ENCODE measurements at regions not wholly inside any gene's neighbourhood (a gene's known extent, or its start where the extent isn't known, plus 50 kb on each side); places are given as distances from the start of the nearest gene placed in this dataset.

DNA sequence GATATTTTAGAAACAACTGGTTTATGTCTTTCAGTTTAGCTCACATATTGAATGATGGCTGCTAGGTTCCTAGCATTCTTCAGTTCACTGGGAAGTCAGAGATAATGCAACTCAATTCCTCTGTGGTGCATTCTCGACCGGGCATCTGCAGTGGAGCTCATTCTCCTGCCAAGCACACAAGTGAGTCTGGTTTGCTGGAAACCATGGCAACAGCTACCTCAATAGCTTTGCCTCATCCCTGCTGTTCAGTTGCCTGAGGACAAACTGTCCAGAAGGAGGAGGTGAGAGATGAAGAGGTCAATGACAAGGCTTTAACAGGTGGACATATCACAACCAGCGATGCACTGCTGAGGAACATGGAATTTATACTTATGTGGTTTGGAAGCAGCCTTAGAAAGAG, 816.9 kb downstream of the AACS start:
- ChIA-PET CTCF (no interaction called here), POLR2A (no interaction called here)
- TF ChIP-seq ZNF317 (CRISPR knock-in tag; IDR thresholded peaks at IDR 0.05; ENCODE audit: borderline replicate concordance, low read depth), result no peak
- TF ChIP-seq TEAD1 (CRISPR knock-in tag; IDR thresholded peaks at IDR 0.05), result no peak
- TF ChIP-seq KAT7 (CRISPR knock-in tag; IDR thresholded peaks at IDR 0.05; ENCODE audit: borderline replicate concordance), result no peak
- TF ChIP-seq ZNF232 (CRISPR knock-in tag; IDR thresholded peaks at IDR 0.05), result no peak
- no peak for TF ChIP-seq GABPB1 (CRISPR knock-in tag; IDR thresholded peaks at IDR 0.05)
- TF ChIP-seq, protein P1, sequence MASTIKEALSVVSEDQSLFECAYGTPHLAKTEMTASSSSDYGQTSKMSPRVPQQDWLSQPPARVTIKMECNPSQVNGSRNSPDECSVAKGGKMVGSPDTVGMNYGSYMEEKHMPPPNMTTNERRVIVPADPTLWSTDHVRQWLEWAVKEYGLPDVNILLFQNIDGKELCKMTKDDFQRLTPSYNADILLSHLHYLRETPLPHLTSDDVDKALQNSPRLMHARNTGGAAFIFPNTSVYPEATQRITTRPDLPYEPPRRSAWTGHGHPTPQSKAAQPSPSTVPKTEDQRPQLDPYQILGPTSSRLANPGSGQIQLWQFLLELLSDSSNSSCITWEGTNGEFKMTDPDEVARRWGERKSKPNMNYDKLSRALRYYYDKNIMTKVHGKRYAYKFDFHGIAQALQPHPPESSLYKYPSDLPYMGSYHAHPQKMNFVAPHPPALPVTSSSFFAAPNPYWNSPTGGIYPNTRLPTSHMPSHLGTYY (CRISPR knock-in tag; IDR thresholded peaks at IDR 0.05), result no peak
- TF ChIP-seq, protein P2, sequence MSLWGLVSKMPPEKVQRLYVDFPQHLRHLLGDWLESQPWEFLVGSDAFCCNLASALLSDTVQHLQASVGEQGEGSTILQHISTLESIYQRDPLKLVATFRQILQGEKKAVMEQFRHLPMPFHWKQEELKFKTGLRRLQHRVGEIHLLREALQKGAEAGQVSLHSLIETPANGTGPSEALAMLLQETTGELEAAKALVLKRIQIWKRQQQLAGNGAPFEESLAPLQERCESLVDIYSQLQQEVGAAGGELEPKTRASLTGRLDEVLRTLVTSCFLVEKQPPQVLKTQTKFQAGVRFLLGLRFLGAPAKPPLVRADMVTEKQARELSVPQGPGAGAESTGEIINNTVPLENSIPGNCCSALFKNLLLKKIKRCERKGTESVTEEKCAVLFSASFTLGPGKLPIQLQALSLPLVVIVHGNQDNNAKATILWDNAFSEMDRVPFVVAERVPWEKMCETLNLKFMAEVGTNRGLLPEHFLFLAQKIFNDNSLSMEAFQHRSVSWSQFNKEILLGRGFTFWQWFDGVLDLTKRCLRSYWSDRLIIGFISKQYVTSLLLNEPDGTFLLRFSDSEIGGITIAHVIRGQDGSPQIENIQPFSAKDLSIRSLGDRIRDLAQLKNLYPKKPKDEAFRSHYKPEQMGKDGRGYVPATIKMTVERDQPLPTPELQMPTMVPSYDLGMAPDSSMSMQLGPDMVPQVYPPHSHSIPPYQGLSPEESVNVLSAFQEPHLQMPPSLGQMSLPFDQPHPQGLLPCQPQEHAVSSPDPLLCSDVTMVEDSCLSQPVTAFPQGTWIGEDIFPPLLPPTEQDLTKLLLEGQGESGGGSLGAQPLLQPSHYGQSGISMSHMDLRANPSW (CRISPR knock-in tag; conservative IDR thresholded peaks at IDR 0.05; ENCODE audit: low read depth), result no peak
- TF ChIP-seq TP53 (CRISPR knock-in tag; IDR thresholded peaks at IDR 0.05), result no peak
- no peak for TF ChIP-seq NFE2L1 (CRISPR knock-in tag; IDR thresholded peaks at IDR 0.05)
- TF ChIP-seq ZNF671 (CRISPR knock-in tag; IDR thresholded peaks at IDR 0.05), result no peak
- TF ChIP-seq, protein P3, sequence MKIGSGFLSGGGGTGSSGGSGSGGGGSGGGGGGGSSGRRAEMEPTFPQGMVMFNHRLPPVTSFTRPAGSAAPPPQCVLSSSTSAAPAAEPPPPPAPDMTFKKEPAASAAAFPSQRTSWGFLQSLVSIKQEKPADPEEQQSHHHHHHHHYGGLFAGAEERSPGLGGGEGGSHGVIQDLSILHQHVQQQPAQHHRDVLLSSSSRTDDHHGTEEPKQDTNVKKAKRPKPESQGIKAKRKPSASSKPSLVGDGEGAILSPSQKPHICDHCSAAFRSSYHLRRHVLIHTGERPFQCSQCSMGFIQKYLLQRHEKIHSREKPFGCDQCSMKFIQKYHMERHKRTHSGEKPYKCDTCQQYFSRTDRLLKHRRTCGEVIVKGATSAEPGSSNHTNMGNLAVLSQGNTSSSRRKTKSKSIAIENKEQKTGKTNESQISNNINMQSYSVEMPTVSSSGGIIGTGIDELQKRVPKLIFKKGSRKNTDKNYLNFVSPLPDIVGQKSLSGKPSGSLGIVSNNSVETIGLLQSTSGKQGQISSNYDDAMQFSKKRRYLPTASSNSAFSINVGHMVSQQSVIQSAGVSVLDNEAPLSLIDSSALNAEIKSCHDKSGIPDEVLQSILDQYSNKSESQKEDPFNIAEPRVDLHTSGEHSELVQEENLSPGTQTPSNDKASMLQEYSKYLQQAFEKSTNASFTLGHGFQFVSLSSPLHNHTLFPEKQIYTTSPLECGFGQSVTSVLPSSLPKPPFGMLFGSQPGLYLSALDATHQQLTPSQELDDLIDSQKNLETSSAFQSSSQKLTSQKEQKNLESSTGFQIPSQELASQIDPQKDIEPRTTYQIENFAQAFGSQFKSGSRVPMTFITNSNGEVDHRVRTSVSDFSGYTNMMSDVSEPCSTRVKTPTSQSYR (CRISPR knock-in tag; IDR thresholded peaks at IDR 0.05), result no peak
- TF ChIP-seq, protein P4, sequence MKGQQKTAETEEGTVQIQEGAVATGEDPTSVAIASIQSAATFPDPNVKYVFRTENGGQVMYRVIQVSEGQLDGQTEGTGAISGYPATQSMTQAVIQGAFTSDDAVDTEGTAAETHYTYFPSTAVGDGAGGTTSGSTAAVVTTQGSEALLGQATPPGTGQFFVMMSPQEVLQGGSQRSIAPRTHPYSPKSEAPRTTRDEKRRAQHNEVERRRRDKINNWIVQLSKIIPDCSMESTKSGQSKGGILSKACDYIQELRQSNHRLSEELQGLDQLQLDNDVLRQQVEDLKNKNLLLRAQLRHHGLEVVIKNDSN (CRISPR knock-in tag; IDR thresholded peaks at IDR 0.05), result no peak
- TF ChIP-seq RORB (CRISPR knock-in tag; IDR thresholded peaks at IDR 0.05), result no peak
- no peak for TF ChIP-seq CBFB (CRISPR knock-in tag; IDR thresholded peaks at IDR 0.05; ENCODE audit: low read depth)
- TF ChIP-seq, protein P5, sequence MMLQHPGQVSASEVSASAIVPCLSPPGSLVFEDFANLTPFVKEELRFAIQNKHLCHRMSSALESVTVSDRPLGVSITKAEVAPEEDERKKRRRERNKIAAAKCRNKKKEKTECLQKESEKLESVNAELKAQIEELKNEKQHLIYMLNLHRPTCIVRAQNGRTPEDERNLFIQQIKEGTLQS (CRISPR knock-in tag; conservative IDR thresholded peaks at IDR 0.05), result no peak
- TF ChIP-seq SMAD3 (CRISPR knock-in tag; IDR thresholded peaks at IDR 0.05; ENCODE audit: borderline replicate concordance), result no peak
- TF ChIP-seq MYBL2 (CRISPR knock-in tag; IDR thresholded peaks at IDR 0.05), result no peak
- TF ChIP-seq FOXK1 (CRISPR knock-in tag; IDR thresholded peaks at IDR 0.05), result no peak
- TF ChIP-seq, protein P6, sequence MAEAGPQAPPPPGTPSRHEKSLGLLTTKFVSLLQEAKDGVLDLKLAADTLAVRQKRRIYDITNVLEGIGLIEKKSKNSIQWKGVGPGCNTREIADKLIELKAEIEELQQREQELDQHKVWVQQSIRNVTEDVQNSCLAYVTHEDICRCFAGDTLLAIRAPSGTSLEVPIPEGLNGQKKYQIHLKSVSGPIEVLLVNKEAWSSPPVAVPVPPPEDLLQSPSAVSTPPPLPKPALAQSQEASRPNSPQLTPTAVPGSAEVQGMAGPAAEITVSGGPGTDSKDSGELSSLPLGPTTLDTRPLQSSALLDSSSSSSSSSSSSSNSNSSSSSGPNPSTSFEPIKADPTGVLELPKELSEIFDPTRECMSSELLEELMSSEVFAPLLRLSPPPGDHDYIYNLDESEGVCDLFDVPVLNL (CRISPR knock-in tag; IDR thresholded peaks at IDR 0.05; ENCODE audit: borderline replicate concordance, low read depth), result no peak
- TF ChIP-seq, protein P7, sequence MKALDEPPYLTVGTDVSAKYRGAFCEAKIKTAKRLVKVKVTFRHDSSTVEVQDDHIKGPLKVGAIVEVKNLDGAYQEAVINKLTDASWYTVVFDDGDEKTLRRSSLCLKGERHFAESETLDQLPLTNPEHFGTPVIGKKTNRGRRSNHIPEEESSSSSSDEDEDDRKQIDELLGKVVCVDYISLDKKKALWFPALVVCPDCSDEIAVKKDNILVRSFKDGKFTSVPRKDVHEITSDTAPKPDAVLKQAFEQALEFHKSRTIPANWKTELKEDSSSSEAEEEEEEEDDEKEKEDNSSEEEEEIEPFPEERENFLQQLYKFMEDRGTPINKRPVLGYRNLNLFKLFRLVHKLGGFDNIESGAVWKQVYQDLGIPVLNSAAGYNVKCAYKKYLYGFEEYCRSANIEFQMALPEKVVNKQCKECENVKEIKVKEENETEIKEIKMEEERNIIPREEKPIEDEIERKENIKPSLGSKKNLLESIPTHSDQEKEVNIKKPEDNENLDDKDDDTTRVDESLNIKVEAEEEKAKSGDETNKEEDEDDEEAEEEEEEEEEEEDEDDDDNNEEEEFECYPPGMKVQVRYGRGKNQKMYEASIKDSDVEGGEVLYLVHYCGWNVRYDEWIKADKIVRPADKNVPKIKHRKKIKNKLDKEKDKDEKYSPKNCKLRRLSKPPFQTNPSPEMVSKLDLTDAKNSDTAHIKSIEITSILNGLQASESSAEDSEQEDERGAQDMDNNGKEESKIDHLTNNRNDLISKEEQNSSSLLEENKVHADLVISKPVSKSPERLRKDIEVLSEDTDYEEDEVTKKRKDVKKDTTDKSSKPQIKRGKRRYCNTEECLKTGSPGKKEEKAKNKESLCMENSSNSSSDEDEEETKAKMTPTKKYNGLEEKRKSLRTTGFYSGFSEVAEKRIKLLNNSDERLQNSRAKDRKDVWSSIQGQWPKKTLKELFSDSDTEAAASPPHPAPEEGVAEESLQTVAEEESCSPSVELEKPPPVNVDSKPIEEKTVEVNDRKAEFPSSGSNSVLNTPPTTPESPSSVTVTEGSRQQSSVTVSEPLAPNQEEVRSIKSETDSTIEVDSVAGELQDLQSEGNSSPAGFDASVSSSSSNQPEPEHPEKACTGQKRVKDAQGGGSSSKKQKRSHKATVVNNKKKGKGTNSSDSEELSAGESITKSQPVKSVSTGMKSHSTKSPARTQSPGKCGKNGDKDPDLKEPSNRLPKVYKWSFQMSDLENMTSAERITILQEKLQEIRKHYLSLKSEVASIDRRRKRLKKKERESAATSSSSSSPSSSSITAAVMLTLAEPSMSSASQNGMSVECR (CRISPR knock-in tag; IDR thresholded peaks at IDR 0.05; ENCODE audit: borderline replicate concordance), result no peak
- H3K9me3 Mint-ChIP-seq, result peaks cover 85% of the 10 kb centered on the region
- no peak overlapping the region for H3K27ac Mint-ChIP-seq
- H3K4me1 Mint-ChIP-seq, result no peaks in the 10 kb centered on the region
- DNase-seq (ENCODE audit: low spot score) (no peak), ATAC-seq (no peak)
- H3K36me3 Mint-ChIP-seq, result peaks cover 63% of the 10 kb centered on the region
- no peak overlapping the region for H3K4me3 Mint-ChIP-seq
- peaks cover 10% of the 10 kb centered on the region for H3K27me3 Mint-ChIP-seq (ENCODE audit: low read depth)
